Hepatocyte (in vitro differentiated cells): ENCODE measurements at regions not wholly inside any gene's neighbourhood (a gene's known extent, or its start where the extent isn't known, plus 50 kb on each side); places are given as distances from the start of the nearest gene placed in this dataset.

Source experiments
- EZH2 ChIP-seq: fragments of 200-600 bp; sonication (generic); IDR thresholded peaks from 2 replicates; pipeline ENCODE4 v1.6.1; 2016; ENCODE audit warnings: antibody characterized with exemption, mild to moderate bottlenecking, borderline replicate concordance
- TF ChIP-seq, protein P1 (sequence below): fragments of 200-600 bp; sonication (generic); IDR thresholded peaks from 2 replicates; pipeline ENCODE4 v1.5.1; 2016; ENCODE audit warnings: antibody characterized with exemption, mild to moderate bottlenecking; ENCODE audit not compliant: poor library complexity

GRCh38 chr2:175557810-175558377 is 376.4 kb upstream of the ATP5MC3 start:
- TF ChIP-seq, protein P1, sequence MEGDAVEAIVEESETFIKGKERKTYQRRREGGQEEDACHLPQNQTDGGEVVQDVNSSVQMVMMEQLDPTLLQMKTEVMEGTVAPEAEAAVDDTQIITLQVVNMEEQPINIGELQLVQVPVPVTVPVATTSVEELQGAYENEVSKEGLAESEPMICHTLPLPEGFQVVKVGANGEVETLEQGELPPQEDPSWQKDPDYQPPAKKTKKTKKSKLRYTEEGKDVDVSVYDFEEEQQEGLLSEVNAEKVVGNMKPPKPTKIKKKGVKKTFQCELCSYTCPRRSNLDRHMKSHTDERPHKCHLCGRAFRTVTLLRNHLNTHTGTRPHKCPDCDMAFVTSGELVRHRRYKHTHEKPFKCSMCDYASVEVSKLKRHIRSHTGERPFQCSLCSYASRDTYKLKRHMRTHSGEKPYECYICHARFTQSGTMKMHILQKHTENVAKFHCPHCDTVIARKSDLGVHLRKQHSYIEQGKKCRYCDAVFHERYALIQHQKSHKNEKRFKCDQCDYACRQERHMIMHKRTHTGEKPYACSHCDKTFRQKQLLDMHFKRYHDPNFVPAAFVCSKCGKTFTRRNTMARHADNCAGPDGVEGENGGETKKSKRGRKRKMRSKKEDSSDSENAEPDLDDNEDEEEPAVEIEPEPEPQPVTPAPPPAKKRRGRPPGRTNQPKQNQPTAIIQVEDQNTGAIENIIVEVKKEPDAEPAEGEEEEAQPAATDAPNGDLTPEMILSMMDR = no peak
- no peak for TF ChIP-seq EZH2
